ENCODE measurements at regions not wholly inside any gene's neighbourhood (a gene's known extent, or its start where the extent isn't known, plus 50 kb on each side); places are given as distances from the start of the nearest gene placed in this dataset.

DNA sequence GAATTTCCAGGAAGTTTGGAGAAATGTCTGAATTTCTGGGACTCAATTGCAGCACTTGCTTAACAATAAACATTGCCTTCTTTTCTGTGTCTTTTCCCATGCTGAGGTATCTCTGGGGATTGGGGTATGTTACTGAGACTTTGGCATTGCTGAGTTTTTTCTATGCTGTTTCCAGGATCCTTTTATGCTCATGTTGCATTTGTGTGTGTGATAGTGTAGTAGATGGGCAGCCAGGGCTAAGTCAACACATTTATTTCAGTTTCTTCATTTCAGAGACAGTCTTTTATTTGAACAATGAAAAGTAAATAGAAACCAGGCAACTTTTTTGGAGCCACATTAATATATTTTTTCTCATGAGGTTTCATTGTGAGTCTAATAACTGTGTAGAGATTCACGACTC, 1160.3 kb upstream of the TMEM132C start:
- Histone ChIP-seq H3K36me3 (replicated peaks in 1 of 2; ENCODE audit: control extremely low read depth in 1 of 2, control insufficient read depth in 1 of 2, extremely low read depth in 1 of 2, insufficient read depth in 2 of 2, low read length in 1 of 2) (no peaks in the 10 kb centered on the region), H2AFZ (ENCODE audit: insufficient read depth, low read depth, low read length, poor library complexity, severe bottlenecking) (no peak overlapping the region), H3K9me3 (ENCODE audit: control extremely low read depth in 1 of 3, control insufficient read depth in 2 of 3, insufficient read depth in 1 of 3, low read length in 2 of 3) (peaks cover 0 to 3% (median 0%) of the 10 kb centered on the region in 3 donors), H3K4me3 (ENCODE audit: control extremely low read depth in 1 of 5, extremely low read depth in 1 of 5, insufficient read depth in 1 of 5, low read depth in 2 of 5, low read length in 4 of 5) (no peak overlapping the region), H3K4me1 (ENCODE audit: control insufficient read depth in 2 of 2, insufficient read depth in 2 of 2, low read length in 2 of 2) (no peaks in the 10 kb centered on the region), H3K27me3 (replicated peaks in 1 of 4; ENCODE audit: control extremely low read depth in 1 of 4, control insufficient read depth in 3 of 4, insufficient read depth in 4 of 4, low read length in 3 of 4) (no peaks in the 10 kb centered on the region), H3K79me2 (ENCODE audit: control insufficient read depth, insufficient read depth, low read length) (no peaks in the 10 kb centered on the region), H3K27ac (ENCODE audit: low read length in 2 of 2) (no peak overlapping the region), H3K4me2 (replicated peaks; ENCODE audit: low read depth, low read length, poor library complexity, severe bottlenecking) (no peak overlapping the region), H3K9ac (ENCODE audit: low read length) (no peak overlapping the region), H4K20me1 (ENCODE audit: control insufficient read depth, insufficient read depth, low read length, poor library complexity, severe bottlenecking) (no peaks in the 10 kb centered on the region)
- Mint-ChIP-seq H3K4me3 (no peak overlapping the region), H3K4me1 (no peaks in the 10 kb centered on the region), H3K27me3 (no peaks in the 10 kb centered on the region), H3K27ac (no peak overlapping the region), H3K9me3 (ENCODE audit: insufficient read depth) (no peaks in the 10 kb centered on the region)
- no CpG with 5 or more reads among the region's 1 CpG for WGBS (ENCODE audit: insufficient coverage)
- ATAC-seq (ENCODE audit: low read depth), result no peak
- no peak for TF ChIP-seq EZH2 (IDR thresholded peaks at IDR 0.05; ENCODE audit: borderline replicate concordance, insufficient read depth, low read depth, low read length, poor library complexity, severe bottlenecking)
- no peak for TF ChIP-seq CTCF (IDR thresholded peaks at IDR 0.05)
- ChIA-PET CTCF (no interaction called here), POLR2A (no interaction called here)
- intact Hi-C loops (cut with micrococcal nuclease), result no loop called here
- no peak for DNase-seq

DNA sequence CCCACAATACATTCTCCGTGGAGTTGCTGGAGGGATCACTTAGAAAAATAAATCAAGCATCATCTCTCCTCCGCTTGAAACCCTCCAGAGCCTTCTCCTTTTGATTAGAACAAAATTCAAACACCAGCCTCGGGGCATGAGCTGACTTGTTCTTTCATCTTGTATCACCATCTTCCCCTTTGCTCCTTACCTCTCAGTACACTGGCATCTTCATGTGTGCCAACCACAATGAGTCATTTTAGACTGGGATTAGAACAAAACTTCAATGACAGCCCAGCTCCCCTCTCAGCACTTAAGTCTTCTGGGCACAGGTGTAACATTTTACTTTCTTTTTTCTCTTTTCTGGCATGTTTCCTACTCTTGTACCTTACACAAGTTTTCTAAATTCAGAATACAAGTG, 1159.2 kb upstream of the TMEM132C start:
- DNase-seq (no peak), ATAC-seq (ENCODE audit: low read depth) (no peak)
- Mint-ChIP-seq H3K9me3 (ENCODE audit: insufficient read depth) (no peaks in the 10 kb centered on the region), H3K4me1 (no peaks in the 10 kb centered on the region), H3K27me3 (no peaks in the 10 kb centered on the region), H3K27ac (no peak overlapping the region), H3K4me3 (no peak overlapping the region)
- ChIA-PET CTCF (no interaction called here), POLR2A (no interaction called here)
- Histone ChIP-seq H3K9me3 (ENCODE audit: control extremely low read depth in 1 of 3, control insufficient read depth in 2 of 3, insufficient read depth in 1 of 3, low read length in 2 of 3) (peaks cover 0 to 3% (median 0%) of the 10 kb centered on the region in 3 donors), H3K27me3 (replicated peaks in 1 of 4; ENCODE audit: control extremely low read depth in 1 of 4, control insufficient read depth in 3 of 4, insufficient read depth in 4 of 4, low read length in 3 of 4) (no peaks in the 10 kb centered on the region), H3K79me2 (ENCODE audit: control insufficient read depth, insufficient read depth, low read length) (no peaks in the 10 kb centered on the region), H3K4me2 (replicated peaks; ENCODE audit: low read depth, low read length, poor library complexity, severe bottlenecking) (no peak overlapping the region), H3K4me1 (ENCODE audit: control insufficient read depth in 2 of 2, insufficient read depth in 2 of 2, low read length in 2 of 2) (no peaks in the 10 kb centered on the region), H2AFZ (ENCODE audit: insufficient read depth, low read depth, low read length, poor library complexity, severe bottlenecking) (no peak overlapping the region), H3K27ac (ENCODE audit: low read length in 2 of 2) (no peak overlapping the region), H3K36me3 (replicated peaks in 1 of 2; ENCODE audit: control extremely low read depth in 1 of 2, control insufficient read depth in 1 of 2, extremely low read depth in 1 of 2, insufficient read depth in 2 of 2, low read length in 1 of 2) (no peaks in the 10 kb centered on the region), H3K4me3 (ENCODE audit: control extremely low read depth in 1 of 5, extremely low read depth in 1 of 5, insufficient read depth in 1 of 5, low read depth in 2 of 5, low read length in 4 of 5) (no peak overlapping the region), H4K20me1 (ENCODE audit: control insufficient read depth, insufficient read depth, low read length, poor library complexity, severe bottlenecking) (no peaks in the 10 kb centered on the region), H3K9ac (ENCODE audit: low read length) (no peak overlapping the region)
- 80% methylated on average over 3 of the region's 3 CpGs for WGBS (ENCODE audit: insufficient coverage)
- TF ChIP-seq EZH2 (IDR thresholded peaks at IDR 0.05; ENCODE audit: borderline replicate concordance, insufficient read depth, low read depth, low read length, poor library complexity, severe bottlenecking) (no peak), CTCF (IDR thresholded peaks at IDR 0.05) (no peak)
- intact Hi-C loops (cut with micrococcal nuclease), result no loop called here

Data from B cell (primary cell).